HG03066 (cell line): ENCODE measurements at regions not wholly inside any gene's neighbourhood (a gene's known extent, or its start where the extent isn't known, plus 50 kb on each side); places are given as distances from the start of the nearest gene placed in this dataset.
"Not testable (repeated sequence)": the region's sequence is repeated elsewhere in the genome, so short reads cannot be mapped to it uniquely, and the experiment has no call there.

Experiments used
- ATAC-seq: cut with Tn5 transposase; IDR thresholded peaks from one replicate; pipeline ENCODE4 v1.9.1; 2021; ENCODE audit warnings: low read depth; ENCODE audit not compliant: unreplicated experiment

GRCh38 chr6:81063891-81064290 is 688.6 kb downstream of the TENT5A start:
- no peak for ATAC-seq

DNA sequence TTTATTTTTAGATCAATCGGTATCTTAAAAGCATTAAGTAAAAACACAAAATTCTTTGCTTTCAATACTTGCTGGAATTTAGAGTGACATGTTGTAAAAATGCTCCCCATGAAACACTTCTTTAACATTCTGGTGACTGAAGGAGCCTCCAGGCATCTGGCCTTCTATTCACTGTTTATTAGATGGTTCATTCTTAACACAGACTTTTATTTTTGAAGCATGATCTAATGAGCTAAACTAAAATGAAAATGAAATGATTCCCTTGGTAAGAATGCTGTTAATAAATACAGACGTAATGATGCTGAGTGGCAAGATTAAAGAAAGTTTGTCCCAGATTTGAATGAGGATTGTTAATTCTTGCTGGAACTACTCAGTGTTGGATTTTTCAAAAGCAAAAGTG is 698.4 kb downstream of the TENT5A start:
- no peak for ATAC-seq

DNA sequence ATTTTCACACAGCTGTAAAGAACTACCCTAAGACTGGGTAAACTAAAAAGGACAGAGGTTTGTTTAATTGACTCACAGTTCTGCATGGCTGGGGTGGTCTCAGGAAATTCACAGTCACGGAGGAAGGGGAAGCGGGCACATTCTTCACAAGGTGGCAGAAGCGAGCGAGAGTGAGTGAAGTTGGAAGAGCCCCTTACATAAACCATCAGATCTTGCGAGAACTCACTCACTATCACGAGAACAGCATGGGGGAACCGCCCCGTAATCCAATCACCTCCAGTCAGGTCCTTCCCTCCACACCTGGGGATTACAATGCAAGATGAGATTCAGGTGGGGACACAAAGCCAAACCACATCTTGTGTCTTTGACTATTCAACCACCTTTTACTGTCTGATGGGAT is 700.5 kb downstream of the TENT5A start:
- ATAC-seq: no peak

DNA sequence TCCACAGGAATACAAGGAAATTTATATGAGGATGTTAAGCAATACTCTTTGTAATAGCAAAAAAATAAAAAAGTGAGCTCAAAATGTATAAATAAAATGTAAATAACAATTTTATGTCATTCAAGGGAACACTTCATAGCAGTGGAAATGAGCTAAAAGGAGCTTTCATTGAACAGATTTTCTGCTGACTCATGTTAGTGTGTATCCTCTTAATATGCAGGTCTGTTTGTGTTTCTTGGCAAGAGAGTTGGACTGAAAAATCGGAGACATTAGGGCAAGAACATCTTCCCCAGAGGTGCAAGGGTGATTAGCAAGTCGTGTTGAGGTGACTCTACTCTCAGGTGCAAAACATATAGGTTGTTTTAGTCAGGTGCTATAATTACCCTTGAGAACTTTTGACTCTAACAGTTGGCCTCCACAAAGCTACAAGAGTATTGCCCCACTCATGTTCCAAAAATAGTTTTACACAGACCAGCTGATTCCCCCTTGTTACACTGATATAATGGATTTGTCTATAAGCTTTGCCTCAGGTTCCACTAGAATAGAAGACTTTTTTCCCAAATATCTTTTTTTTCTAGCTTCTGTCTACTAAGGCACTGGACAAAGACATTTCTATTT is 702.9 kb downstream of the TENT5A start:
- ATAC-seq: no peak

- no peak for ATAC-seq
These were observed 721.1 kb downstream of the TENT5A start for GRCh38 chr6:81031416-81031815.

DNA sequence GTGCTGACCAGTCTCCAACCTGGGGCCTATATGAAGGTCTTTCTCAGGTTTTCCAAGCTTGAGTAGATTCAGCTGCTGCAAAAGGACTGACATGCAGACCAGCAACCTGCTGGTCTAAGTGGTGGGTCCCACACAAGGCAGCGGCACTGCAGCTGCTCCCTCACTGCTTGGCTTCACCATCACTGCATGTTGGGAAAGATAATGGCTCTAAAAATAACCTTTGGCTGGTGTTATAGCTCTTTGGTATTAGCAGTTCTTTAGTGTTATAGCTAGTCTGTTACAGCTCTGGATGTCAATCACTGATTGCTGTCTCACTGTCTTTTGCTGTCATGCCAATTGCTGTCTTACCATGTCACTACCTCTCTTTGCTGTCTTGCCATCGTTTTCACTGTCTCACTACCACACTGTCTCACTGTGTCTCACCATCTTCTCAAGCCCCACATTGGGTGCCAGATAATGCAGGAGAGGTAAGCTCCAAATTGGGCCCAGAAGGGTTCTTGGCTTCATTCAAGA is 726.4 kb downstream of the TENT5A start:
- no peak for ATAC-seq

- ATAC-seq: no peak
These were observed 728.8 kb downstream of the TENT5A start for GRCh38 chr6:81023709-81024108.

DNA sequence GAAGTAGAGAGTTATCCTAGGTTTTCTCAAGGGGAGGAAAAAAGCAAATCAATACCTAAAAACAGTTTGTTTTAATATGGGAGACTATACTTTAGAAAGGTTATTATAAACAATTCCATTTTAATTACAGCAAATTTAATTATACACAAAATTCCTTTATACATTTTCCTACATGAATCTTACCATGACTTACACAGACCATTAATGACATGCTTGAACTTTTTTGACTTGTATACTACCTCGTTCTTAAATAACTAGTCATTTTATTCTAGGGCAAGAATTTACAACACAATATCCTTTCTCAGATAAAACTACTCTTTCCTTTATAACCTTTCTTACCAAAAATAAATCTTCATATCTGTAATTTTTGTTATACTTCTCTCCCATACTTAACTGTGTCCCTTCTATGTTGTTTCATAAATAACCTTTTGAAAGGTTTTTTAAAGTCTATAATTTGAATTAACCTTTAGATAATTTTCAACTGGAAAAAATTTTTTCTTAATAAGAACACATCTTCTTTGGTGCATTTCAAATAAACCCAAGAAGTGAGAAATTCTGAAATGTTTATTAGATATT is 729.4 kb downstream of the TENT5A start:
- no peak for ATAC-seq

- not testable (repeated sequence) for ATAC-seq
These were observed 734.9 kb downstream of the TENT5A start for GRCh38 chr6:81017586-81017985.

DNA sequence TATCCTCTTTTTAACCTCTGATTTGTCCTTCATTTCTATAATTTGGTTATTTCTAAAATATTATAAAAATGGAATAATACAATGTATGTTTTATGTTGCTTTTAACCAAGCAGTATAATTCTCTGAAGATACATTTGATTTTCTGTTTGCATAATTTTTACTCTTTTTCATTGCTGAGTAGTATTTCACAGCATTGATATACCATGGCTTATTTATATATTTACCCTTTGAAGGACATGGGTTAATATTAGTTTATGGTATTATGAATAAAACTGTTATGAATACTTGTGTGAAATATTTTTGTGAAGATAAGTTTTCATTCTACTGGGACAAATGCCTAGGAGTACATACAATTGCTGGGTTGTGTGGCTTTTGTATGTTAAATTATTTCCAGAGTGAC is 748.6 kb downstream of the TENT5A start:
- no peak for ATAC-seq

GRCh38 chr6:81003156-81003555 is 749.3 kb downstream of the TENT5A start:
- ATAC-seq: no peak

DNA sequence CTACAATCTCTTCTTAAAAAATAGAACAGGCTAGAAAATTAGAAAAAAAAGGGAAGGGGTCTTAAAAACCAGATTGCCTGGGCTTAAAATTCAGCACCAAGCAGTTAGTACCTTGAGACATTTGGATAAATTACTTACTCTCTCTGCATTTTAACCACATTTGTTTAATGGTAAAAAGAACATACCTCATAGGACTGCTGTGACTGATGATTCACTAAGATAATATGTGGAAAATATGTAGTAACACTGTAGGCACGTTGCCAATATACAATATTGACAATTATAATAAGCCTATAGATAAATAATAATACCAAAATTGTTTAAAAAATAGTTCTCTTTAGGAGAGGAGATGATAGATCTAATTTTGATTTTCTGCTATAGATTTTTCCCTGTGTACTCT is 750.4 kb downstream of the TENT5A start:
- no peak for ATAC-seq

GRCh38 chr6:80991316-80991715 is 761.2 kb downstream of the TENT5A start:
- no peak for ATAC-seq

- no peak for ATAC-seq
These were observed 763.6 kb downstream of the TENT5A start for GRCh38 chr6:80988892-80989291.

DNA sequence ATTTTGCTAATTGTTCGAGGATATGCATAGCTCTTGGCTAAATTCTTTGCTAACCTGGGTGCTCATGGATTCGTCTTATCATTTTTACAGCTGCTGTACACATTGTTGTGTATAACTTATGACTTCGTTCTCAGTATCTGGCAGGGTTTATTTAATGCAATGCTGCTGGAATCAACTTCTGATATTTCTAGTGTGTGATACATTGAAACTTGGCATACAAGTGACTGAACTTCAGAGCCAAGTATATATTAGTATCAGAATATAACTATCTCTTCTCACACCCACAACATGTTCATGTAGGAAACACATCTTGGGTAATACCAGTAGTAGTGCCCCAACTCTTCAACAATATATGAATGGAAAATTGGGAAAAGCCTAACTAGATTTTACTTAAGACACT is 764.2 kb downstream of the TENT5A start:
- no peak for ATAC-seq

DNA sequence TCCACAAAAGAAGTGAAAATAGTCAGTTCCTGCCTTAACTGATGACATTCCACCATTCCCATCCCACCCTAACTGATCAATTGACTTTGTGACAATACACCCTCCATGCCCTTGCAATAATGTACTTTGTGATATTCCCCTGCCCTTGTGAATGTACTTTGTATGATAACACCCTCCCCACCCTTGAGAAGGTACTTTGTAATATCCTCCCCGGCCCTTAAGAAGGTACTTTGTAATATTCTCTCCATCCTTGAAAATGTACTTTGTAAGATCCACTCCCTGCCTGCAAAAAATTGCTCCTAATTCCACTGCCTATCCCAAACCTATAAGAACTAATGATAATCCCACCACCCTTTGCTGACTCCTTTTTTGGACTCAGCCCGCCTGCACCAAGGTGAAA is 771.3 kb downstream of the TENT5A start:
- ATAC-seq: not testable (repeated sequence)

DNA sequence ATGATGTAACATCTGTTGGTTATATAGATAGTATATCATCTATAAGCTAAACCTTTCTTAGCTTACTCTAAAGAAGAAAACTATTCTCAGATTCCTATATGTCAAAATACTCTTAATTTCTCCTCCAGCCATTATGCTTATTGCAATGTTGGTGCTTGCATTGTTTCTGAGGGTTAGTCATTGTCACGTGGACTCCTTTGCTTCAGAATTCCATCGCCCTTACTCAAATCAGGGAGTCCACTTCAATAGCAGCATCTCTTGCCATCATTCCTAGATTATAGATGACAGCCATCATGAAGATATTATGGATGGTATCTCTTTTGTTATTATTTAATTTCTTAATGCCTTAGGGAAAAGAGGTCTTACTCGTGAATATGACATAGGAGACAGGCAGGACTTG is 776.1 kb downstream of the TENT5A start:
- ATAC-seq: no peak

GRCh38 chr6:80974579-80974978 is 777.9 kb downstream of the TENT5A start:
- no peak for ATAC-seq

GRCh38 chr6:80969439-80969838 is 783.0 kb downstream of the TENT5A start:
- ATAC-seq: no peak

DNA sequence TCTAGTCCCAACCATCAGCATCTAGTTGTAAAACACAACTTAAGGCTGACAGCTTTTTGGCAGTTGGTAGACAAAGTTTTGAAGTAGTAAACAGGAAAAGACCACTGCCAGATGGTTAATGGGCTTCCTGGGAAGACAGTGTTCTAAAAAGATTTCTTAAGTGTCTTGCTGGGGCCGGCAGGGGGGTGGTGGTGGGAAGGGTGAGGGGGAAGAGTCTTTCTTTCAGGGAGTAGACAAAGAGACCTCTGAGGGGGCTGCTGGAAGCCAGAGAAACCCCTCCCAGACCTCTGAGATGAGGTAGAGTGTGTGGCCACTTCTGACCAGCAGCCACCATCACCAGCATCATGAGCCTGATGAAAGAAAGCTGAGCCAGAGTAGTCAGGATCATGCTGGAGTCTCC is 784.9 kb downstream of the TENT5A start:
- no peak for ATAC-seq

DNA sequence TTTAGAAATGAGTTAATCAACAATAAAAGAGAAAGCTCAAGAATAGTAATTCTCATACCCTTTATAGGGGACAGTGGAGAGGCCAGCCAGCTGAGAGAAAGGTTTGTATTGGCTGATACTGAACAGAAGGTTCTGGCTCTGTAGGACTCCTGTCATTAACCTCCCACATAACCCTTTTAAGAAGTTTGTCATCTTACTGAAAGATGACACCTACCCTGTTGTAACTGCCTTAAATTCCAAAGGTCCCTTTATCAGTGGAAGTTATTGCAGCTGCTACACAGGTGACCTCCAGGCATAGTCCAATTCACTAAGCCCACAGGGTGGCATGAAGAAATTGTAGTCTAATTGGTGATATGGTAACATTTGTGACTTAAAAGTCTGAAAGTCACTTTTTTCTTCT is 790.1 kb downstream of the TENT5A start:
- ATAC-seq: no peak

DNA sequence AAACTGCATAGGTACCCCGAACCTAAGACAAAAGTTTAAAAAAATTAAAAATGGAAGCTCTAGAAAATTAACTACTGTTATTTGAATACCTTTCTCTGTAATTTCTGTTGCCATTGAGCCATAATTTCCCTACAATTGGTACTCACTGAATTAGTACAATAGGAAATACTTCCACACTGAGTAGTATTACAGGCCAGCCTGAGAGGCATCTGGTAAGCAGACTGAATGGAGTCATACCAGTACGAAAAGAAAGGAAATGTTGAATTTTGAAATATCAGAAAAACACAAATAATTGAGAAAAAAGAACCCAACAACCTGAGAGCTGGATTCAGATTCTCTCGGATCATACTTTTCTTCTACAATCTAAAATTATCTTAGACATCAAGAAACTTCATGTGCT is 791.3 kb downstream of the TENT5A start:
- ATAC-seq: no peak

DNA sequence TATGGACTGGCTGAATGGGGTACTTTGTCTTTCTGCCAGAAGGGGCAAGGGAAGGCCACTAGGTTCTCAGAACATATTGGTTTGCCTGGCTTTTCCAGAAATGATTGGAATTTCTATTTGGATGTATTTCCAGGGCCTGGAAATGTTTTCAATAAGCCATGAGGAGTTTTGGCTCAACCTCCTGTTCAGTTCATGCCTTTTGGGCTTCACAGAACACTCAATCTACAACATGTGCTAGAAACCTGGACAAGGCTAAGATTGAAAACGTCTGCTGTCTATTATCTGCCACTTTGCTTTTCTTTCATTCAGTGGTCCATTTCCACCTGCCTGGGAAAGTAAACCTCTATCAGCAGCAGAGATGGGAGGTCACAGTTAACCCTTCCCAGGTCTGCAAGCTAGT is 793.4 kb downstream of the TENT5A start:
- no peak for ATAC-seq
